Loucy (cell line): ENCODE measurements at regions not wholly inside any gene's neighbourhood (a gene's known extent, or its start where the extent isn't known, plus 50 kb on each side); places are given as distances from the start of the nearest gene placed in this dataset.

Source experiments
- H2AFZ ChIP-seq: fragments of 200-600 bp; sonication (generic); 2 replicates; pipeline ENCODE4 v1.6.0; 2016; ENCODE audit warnings: antibody characterized with exemption, mild to moderate bottlenecking, low read length, moderate library complexity
- H3F3A ChIP-seq: fragments of 200-600 bp; 2 replicates; pipeline ENCODE4 v1.6.0; 2016; ENCODE audit warnings: antibody characterized with exemption, low read depth, mild to moderate bottlenecking
- H3K27me3 ChIP-seq: fragments of 200-600 bp; sonication (generic); 2 replicates; pipeline ENCODE4 v1.6.1; 2014; ENCODE audit warnings: low read length, mild to moderate bottlenecking; ENCODE audit not compliant: insufficient read depth, poor library complexity, severe bottlenecking
- H3K36me3 ChIP-seq: fragments of 200-600 bp; sonication (generic); 2 replicates; pipeline ENCODE4 v1.6.1; 2016; ENCODE audit warnings: low read length; ENCODE audit not compliant: insufficient read depth
- H3K4me1 ChIP-seq: fragments of 200-600 bp; sonication (generic); 2 replicates; pipeline ENCODE4 v1.5.1; 2014; ENCODE audit warnings: low read length, mild to moderate bottlenecking; ENCODE audit not compliant: insufficient read depth, poor library complexity, severe bottlenecking
- H3K4me2 ChIP-seq: fragments of 200-600 bp; sonication (generic); 2 replicates; pipeline ENCODE4 v1.6.0; 2014; ENCODE audit warnings: antibody characterized with exemption, low read length, low read depth, mild to moderate bottlenecking; ENCODE audit not compliant: poor library complexity, severe bottlenecking
- H3K4me3 ChIP-seq: fragments of 200-600 bp; sonication (generic); 2 replicates; pipeline ENCODE4 v1.5.1; 2014; ENCODE audit warnings: low read length, mild to moderate bottlenecking, mixed read lengths; ENCODE audit not compliant: poor library complexity, severe bottlenecking
- H3K79me2 ChIP-seq: fragments of 200-600 bp; sonication (generic); 2 replicates; pipeline ENCODE4 v1.6.1; 2014; ENCODE audit warnings: low read length; ENCODE audit not compliant: insufficient read depth
- H3K9ac ChIP-seq: fragments of 200-600 bp; sonication (generic); 2 replicates; pipeline ENCODE4 v1.6.0; 2014; ENCODE audit warnings: mild to moderate bottlenecking, low read depth, low read length, moderate library complexity; ENCODE audit not compliant: poor library complexity, severe bottlenecking
- H3K9me2 ChIP-seq: fragments of 200-600 bp; sonication (generic); replicated peaks from 2 replicates; pipeline ENCODE4 v1.6.1; 2016; ENCODE audit warnings: low read depth, low read length, mixed read lengths
- H3K9me3 ChIP-seq: fragments of 200-600 bp; sonication (generic); 2 replicates; pipeline ENCODE4 v1.6.1; 2014; ENCODE audit warnings: mild to moderate bottlenecking, antibody characterized with exemption, low read length, low read depth; ENCODE audit not compliant: insufficient read depth
- H4K20me1 ChIP-seq: fragments of 200-600 bp; sonication (generic); 2 replicates; pipeline ENCODE4 v1.6.0; 2014; ENCODE audit warnings: antibody characterized with exemption, low read length, mild to moderate bottlenecking; ENCODE audit not compliant: insufficient read depth, poor library complexity, severe bottlenecking
- CTCF ChIP-seq: fragments of 200-600 bp; sonication (generic); conservative IDR thresholded peaks from 2 replicates; pipeline ENCODE4 v1.5.1; 2014; ENCODE audit warnings: mild to moderate bottlenecking, antibody characterized with exemption, low read length
- EZH2phosphoT487 ChIP-seq: fragments of 200-600 bp; IDR thresholded peaks from 2 replicates; pipeline ENCODE4 v1.6.1; 2018; ENCODE audit warnings: antibody characterized with exemption, mild to moderate bottlenecking, moderate library complexity, borderline replicate concordance

GRCh38 chr2:223113161-223113560 lies 61.2 kb downstream of the KCNE4 start:
- Histone ChIP-seq H3K4me3 (no peak overlapping the region), H3F3A (no peaks in the 10 kb centered on the region), H2AFZ (no peak overlapping the region), H3K36me3 (no peaks in the 10 kb centered on the region), H3K4me1 (peaks cover 6% of the 10 kb centered on the region), H3K9me2 (no peaks in the 10 kb centered on the region), H3K9ac (no peak overlapping the region), H3K9me3 (no peaks in the 10 kb centered on the region), H4K20me1 (no peaks in the 10 kb centered on the region), H3K4me2 (no peak overlapping the region), H3K27me3 (no peaks in the 10 kb centered on the region), H3K79me2 (no peaks in the 10 kb centered on the region)
- TF ChIP-seq CTCF (no peak), EZH2phosphoT487 (no peak)

GRCh38 chr2:223114170-223114569 lies 62.2 kb downstream of the KCNE4 start:
- Histone ChIP-seq H4K20me1 (no peaks in the 10 kb centered on the region), H3K79me2 (no peaks in the 10 kb centered on the region), H2AFZ (no peak overlapping the region), H3K9me2 (no peaks in the 10 kb centered on the region), H3K4me3 (no peak overlapping the region), H3K27me3 (no peaks in the 10 kb centered on the region), H3K36me3 (no peaks in the 10 kb centered on the region), H3K9ac (no peak overlapping the region), H3K4me1 (peaks cover 3% of the 10 kb centered on the region), H3F3A (no peaks in the 10 kb centered on the region), H3K9me3 (no peaks in the 10 kb centered on the region), H3K4me2 (no peak overlapping the region)
- TF ChIP-seq CTCF: no peak
- no peak for TF ChIP-seq EZH2phosphoT487

- Histone ChIP-seq H3K79me2 (no peaks in the 10 kb centered on the region), H3K9me2 (no peaks in the 10 kb centered on the region), H3K27me3 (no peaks in the 10 kb centered on the region), H3K36me3 (no peaks in the 10 kb centered on the region), H3K4me2 (no peak overlapping the region), H4K20me1 (no peaks in the 10 kb centered on the region), H3K9me3 (no peaks in the 10 kb centered on the region), H3K9ac (no peak overlapping the region), H3F3A (no peaks in the 10 kb centered on the region), H3K4me1 (peaks cover 3% of the 10 kb centered on the region), H2AFZ (no peak overlapping the region), H3K4me3 (no peak overlapping the region)
- TF ChIP-seq CTCF (no peak), EZH2phosphoT487 (no peak)
These were observed 62.9 kb downstream of the KCNE4 start for GRCh38 chr2:223114917-223115316.
